Neural crest cell (in vitro differentiated cells): ENCODE measurements at regions not wholly inside any gene's neighbourhood (a gene's known extent, or its start where the extent isn't known, plus 50 kb on each side); places are given as distances from the start of the nearest gene placed in this dataset.

ENCODE experiments used
- DNase-seq: peaks from one replicate; pipeline ENCODE4 v3.0.0; 2021; ENCODE audit warnings: low read depth, mixed read lengths, low spot score
- H3K27ac Mint-ChIP-seq: one replicate; pipeline ENCODE4 v1.8.0; 2021; ENCODE audit warnings: mild to moderate bottlenecking, mixed read lengths; ENCODE audit not compliant: unreplicated experiment
- H3K27me3 Mint-ChIP-seq: 2 replicates; pipeline ENCODE4 v1.8.0; 2021; ENCODE audit warnings: low read depth, mild to moderate bottlenecking, mixed read lengths
- H3K36me3 Mint-ChIP-seq: 2 replicates; pipeline ENCODE4 v1.8.0; 2021; ENCODE audit warnings: low read depth, mild to moderate bottlenecking, mixed read lengths
- H3K4me1 Mint-ChIP-seq: 2 replicates; pipeline ENCODE4 v1.8.0; 2021; ENCODE audit warnings: mixed read lengths
- H3K4me3 Mint-ChIP-seq: one replicate; pipeline ENCODE4 v1.8.0; 2021; ENCODE audit warnings: mild to moderate bottlenecking, mixed read lengths
- H3K9me3 Mint-ChIP-seq: 2 replicates; pipeline ENCODE4 v1.8.0; 2021; ENCODE audit warnings: mixed read lengths
- CTCF ChIP-seq: fragments of 200-600 bp; sonication (generic); conservative IDR thresholded peaks from 2 replicates; pipeline ENCODE4 v1.5.0; 2021; ENCODE audit warnings: antibody characterized with exemption, mild to moderate bottlenecking

- H3K27ac Mint-ChIP-seq: no peak overlapping the region
- no peaks in the 10 kb centered on the region for H3K27me3 Mint-ChIP-seq
- TF ChIP-seq CTCF: no peak
- H3K4me3 Mint-ChIP-seq: no peak overlapping the region
- H3K9me3 Mint-ChIP-seq: peaks cover 3% of the 10 kb centered on the region
- no peaks in the 10 kb centered on the region for H3K36me3 Mint-ChIP-seq
- no peak for DNase-seq
- H3K4me1 Mint-ChIP-seq: peaks cover 13% of the 10 kb centered on the region
Measured at GRCh38 chr17:71709271-71709890, 411.4 kb upstream of the SOX9 start.

GRCh38 chr17:71709946-71710345 is 410.9 kb upstream of the SOX9 start:
- Mint-ChIP-seq H3K4me3 (no peak overlapping the region), H3K36me3 (no peaks in the 10 kb centered on the region), H3K9me3 (no peaks in the 10 kb centered on the region), H3K27ac (no peak overlapping the region), H3K27me3 (no peaks in the 10 kb centered on the region), H3K4me1 (peaks cover 13% of the 10 kb centered on the region)
- no peak for DNase-seq
- TF ChIP-seq CTCF: no peak

- H3K4me3 Mint-ChIP-seq: no peak overlapping the region
- H3K27ac Mint-ChIP-seq: no peak overlapping the region
- TF ChIP-seq CTCF: no peak
- peaks cover 13% of the 10 kb centered on the region for H3K4me1 Mint-ChIP-seq
- H3K27me3 Mint-ChIP-seq: no peaks in the 10 kb centered on the region
- DNase-seq: no peak
- H3K36me3 Mint-ChIP-seq: no peaks in the 10 kb centered on the region
- H3K9me3 Mint-ChIP-seq: peaks cover 2% of the 10 kb centered on the region
Measured at GRCh38 chr17:71710816-71711215, 410.0 kb upstream of the SOX9 start.

- peaks cover 13% of the 10 kb centered on the region for H3K4me1 Mint-ChIP-seq
- H3K27ac Mint-ChIP-seq: no peak overlapping the region
- peaks cover 10% of the 10 kb centered on the region for H3K9me3 Mint-ChIP-seq
- H3K27me3 Mint-ChIP-seq: no peaks in the 10 kb centered on the region
- DNase-seq: no peak
- H3K36me3 Mint-ChIP-seq: no peaks in the 10 kb centered on the region
- H3K4me3 Mint-ChIP-seq: no peak overlapping the region
- no peak for TF ChIP-seq CTCF
Measured at GRCh38 chr17:71713846-71714245, 407.0 kb upstream of the SOX9 start.

- TF ChIP-seq CTCF: no peak
- no peak overlapping the region for H3K27ac Mint-ChIP-seq
- no peak for DNase-seq
- H3K4me3 Mint-ChIP-seq: no peak overlapping the region
- no peaks in the 10 kb centered on the region for H3K27me3 Mint-ChIP-seq
- no peaks in the 10 kb centered on the region for H3K9me3 Mint-ChIP-seq
- H3K36me3 Mint-ChIP-seq: no peaks in the 10 kb centered on the region
- H3K4me1 Mint-ChIP-seq: no peaks in the 10 kb centered on the region
Measured at GRCh38 chr17:71724339-71724738, 396.5 kb upstream of the SOX9 start.
